B cell (primary cell): ENCODE measurements at regions not wholly inside any gene's neighbourhood (a gene's known extent, or its start where the extent isn't known, plus 50 kb on each side); places are given as distances from the start of the nearest gene placed in this dataset.

Experiments used
- CTCF ChIP-seq: fragments of 200-600 bp; IDR thresholded peaks from one replicate; pipeline ENCODE4 v1.8.0; 2022; ENCODE audit warnings: antibody characterized with exemption, mild to moderate bottlenecking
- EZH2 ChIP-seq: IDR thresholded peaks from 2 replicates; pipeline ENCODE4 v1.6.1; 2012; ENCODE audit warnings: borderline replicate concordance, low read depth, mild to moderate bottlenecking, moderate library complexity, low read length; ENCODE audit not compliant: insufficient read depth, poor library complexity, severe bottlenecking

GRCh38 chr11:26268980-26269660 is 62.8 kb upstream of the ANO3 start:
- TF ChIP-seq CTCF (no peak), EZH2 (no peak)
